ENCODE measurements at regions not wholly inside any gene's neighbourhood (a gene's known extent, or its start where the extent isn't known, plus 50 kb on each side); places are given as distances from the start of the nearest gene placed in this dataset.

DNA sequence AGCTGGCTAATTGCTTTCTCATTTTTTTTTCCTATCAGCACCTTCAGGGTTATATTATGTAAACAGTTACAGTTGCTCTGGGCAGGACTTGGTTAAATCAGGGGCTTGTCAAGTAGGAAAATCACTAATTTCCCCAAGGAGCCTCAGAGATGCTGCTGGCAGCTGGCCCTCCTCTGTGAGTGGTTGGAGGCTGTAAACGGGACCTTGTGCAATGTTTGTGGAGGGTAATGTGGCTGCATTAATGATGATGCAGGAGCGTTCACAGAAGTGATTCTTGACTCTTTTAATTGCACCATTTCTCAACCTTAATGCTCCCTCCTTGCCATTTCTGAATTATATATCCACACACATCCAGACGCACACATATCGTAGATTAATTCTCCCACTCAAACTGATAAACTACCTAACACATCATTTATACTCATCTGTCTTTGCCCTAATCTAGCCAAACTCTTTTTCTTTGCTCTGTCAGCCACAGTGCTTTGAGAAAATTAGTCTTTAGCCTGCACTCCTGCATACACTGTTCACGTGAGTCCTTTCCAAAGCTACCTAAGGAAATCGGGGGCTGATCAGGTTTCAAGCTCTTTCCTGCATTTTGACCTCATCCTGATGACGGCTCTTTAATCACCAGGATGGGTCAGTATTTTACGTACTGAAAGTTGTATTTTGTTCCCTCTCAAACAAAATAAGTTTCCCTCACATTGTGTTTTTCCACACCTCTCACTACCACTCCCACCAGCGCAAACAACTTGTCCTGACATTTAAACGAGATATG, 154.4 kb upstream of the PIRT start:
- Histone ChIP-seq H3K4me1 (no peaks in the 10 kb centered on the region), H3K36me3 (no peaks in the 10 kb centered on the region), H3K4me3 (no peak overlapping the region), H3K27ac (no peak overlapping the region), H3K9me3 (no peaks in the 10 kb centered on the region), H3K27me3 (no peaks in the 10 kb centered on the region)
- TF ChIP-seq CTCF (IDR thresholded peaks at IDR 0.05), result no peak
- no peak for TF ChIP-seq POLR2A (IDR thresholded peaks at IDR 0.05)
- DNase-seq, result no peak

GRCh38 chr17:10987786-10988185, 149.9 kb upstream of the PIRT start:
- no peaks in the 10 kb centered on the region for H3K27me3 ChIP-seq
- DNase-seq, result no peak
- no peaks in the 10 kb centered on the region for H3K4me1 ChIP-seq
- H3K36me3 ChIP-seq, result no peaks in the 10 kb centered on the region
- no peak overlapping the region for H3K27ac ChIP-seq
- no peaks in the 10 kb centered on the region for H3K9me3 ChIP-seq
- H3K4me3 ChIP-seq, result no peak overlapping the region
- TF ChIP-seq POLR2A (IDR thresholded peaks at IDR 0.05) (no peak), CTCF (IDR thresholded peaks at IDR 0.05) (no peak)

- Histone ChIP-seq H3K36me3 (no peaks in the 10 kb centered on the region), H3K27me3 (no peaks in the 10 kb centered on the region), H3K9me3 (no peaks in the 10 kb centered on the region), H3K4me1 (no peaks in the 10 kb centered on the region), H3K27ac (no peak overlapping the region), H3K4me3 (no peak overlapping the region)
- TF ChIP-seq CTCF (IDR thresholded peaks at IDR 0.05) (no peak), POLR2A (IDR thresholded peaks at IDR 0.05) (no peak)
- no peak for DNase-seq
Observed at GRCh38 chr17:10984220-10984619, 146.3 kb upstream of the PIRT start.

- no peak for TF ChIP-seq CTCF (IDR thresholded peaks at IDR 0.05)
- H3K27me3 ChIP-seq, result no peaks in the 10 kb centered on the region
- H3K27ac ChIP-seq, result no peak overlapping the region
- H3K9me3 ChIP-seq, result no peaks in the 10 kb centered on the region
- no peaks in the 10 kb centered on the region for H3K4me1 ChIP-seq
- no peaks in the 10 kb centered on the region for H3K36me3 ChIP-seq
- no peak for DNase-seq
- no peak overlapping the region for H3K4me3 ChIP-seq
Observed at GRCh38 chr17:10976401-10976800, 138.5 kb upstream of the PIRT start.

- DNase-seq, result no peak
- no peaks in the 10 kb centered on the region for H3K4me1 ChIP-seq
- no peak for TF ChIP-seq CTCF (IDR thresholded peaks at IDR 0.05)
- TF ChIP-seq POLR2A (IDR thresholded peaks at IDR 0.05), result no peak
Observed at GRCh38 chr17:10968007-10968406, 130.1 kb upstream of the PIRT start.

DNA sequence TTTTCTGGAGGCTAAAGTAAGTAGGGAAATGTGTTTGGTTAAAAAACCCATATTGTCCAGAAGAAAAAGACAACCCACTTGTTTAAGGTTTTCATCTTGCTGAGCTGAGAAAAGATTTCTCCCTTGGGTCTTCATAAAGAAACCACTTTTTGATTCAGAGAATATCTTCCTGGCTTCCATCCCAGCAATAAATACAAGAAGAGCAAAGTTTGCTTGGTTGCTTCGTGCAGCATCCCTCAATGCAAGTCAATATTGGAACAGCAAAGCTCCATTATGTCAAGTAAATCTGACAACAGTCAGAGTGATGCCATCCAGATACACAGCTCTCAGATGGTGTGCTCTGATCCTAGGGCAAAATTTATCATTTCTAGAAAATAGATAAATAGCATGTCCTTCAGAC, 118.9 kb upstream of the PIRT start:
- TF ChIP-seq POLR2A (IDR thresholded peaks at IDR 0.05) (no peak), CTCF (IDR thresholded peaks at IDR 0.05) (no peak)
- no peak overlapping the region for H3K27ac ChIP-seq
- H3K36me3 ChIP-seq, result no peaks in the 10 kb centered on the region

More at GRCh38 chr17:10968007-10968406, 130.1 kb upstream of the PIRT start:
- Histone ChIP-seq H3K27ac (no peak overlapping the region), H3K27me3 (no peaks in the 10 kb centered on the region), H3K4me3 (no peak overlapping the region), H3K9me3 (no peaks in the 10 kb centered on the region), H3K36me3 (no peaks in the 10 kb centered on the region)

More for the DNA sequence above, 118.9 kb upstream of the PIRT start:
- no peak for DNase-seq
- H3K4me3 ChIP-seq, result no peak overlapping the region
- no peaks in the 10 kb centered on the region for H3K4me1 ChIP-seq
- H3K9me3 ChIP-seq, result no peaks in the 10 kb centered on the region
- no peaks in the 10 kb centered on the region for H3K27me3 ChIP-seq

All from Peyer's patch (tissue), 4 donors.